ENCODE measurements at regions not wholly inside any gene's neighbourhood (a gene's known extent, or its start where the extent isn't known, plus 50 kb on each side); places are given as distances from the start of the nearest gene placed in this dataset.

DNA sequence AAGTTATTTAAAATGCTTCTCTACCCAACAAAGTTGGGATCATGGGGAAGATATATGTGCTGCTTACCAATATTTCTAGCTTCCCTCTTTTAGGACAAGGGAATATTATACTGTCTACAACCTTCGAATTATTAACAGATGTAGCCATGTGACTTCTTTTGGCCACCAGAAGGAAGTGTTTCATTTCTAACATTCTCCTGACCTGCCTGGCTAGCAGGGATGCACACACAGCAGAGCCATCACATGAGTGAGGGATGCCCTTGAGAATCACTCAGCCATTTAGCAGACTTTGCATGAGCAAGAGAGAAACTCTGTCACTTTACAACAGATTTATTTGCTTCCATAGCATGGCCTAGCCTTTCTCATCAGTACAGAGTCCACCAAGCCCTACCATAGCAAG is 230.7 kb upstream of the MARCKS start:
- no peak for TF ChIP-seq POLR2AphosphoS5 (IDR thresholded peaks at IDR 0.05)
- TF ChIP-seq, protein P1, sequence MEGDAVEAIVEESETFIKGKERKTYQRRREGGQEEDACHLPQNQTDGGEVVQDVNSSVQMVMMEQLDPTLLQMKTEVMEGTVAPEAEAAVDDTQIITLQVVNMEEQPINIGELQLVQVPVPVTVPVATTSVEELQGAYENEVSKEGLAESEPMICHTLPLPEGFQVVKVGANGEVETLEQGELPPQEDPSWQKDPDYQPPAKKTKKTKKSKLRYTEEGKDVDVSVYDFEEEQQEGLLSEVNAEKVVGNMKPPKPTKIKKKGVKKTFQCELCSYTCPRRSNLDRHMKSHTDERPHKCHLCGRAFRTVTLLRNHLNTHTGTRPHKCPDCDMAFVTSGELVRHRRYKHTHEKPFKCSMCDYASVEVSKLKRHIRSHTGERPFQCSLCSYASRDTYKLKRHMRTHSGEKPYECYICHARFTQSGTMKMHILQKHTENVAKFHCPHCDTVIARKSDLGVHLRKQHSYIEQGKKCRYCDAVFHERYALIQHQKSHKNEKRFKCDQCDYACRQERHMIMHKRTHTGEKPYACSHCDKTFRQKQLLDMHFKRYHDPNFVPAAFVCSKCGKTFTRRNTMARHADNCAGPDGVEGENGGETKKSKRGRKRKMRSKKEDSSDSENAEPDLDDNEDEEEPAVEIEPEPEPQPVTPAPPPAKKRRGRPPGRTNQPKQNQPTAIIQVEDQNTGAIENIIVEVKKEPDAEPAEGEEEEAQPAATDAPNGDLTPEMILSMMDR (IDR thresholded peaks at IDR 0.05), result no peak
- no peak for TF ChIP-seq POLR2A (IDR thresholded peaks at IDR 0.05)
